Lower leg skin (tissue), 3 donors: ENCODE measurements at regions not wholly inside any gene's neighbourhood (a gene's known extent, or its start where the extent isn't known, plus 50 kb on each side); places are given as distances from the start of the nearest gene placed in this dataset.

ENCODE experiments used
- POLR2A ChIP-seq, 2 donors: fragments of 450-650 bp; IDR thresholded peaks; one replicate each; pipeline ENCODE4 v1.6.1; 2016 to 2017; ENCODE audit warnings: antibody characterized with exemption in 2 of 2, mild to moderate bottlenecking in 1 of 2, moderate library complexity in 1 of 2
- TF ChIP-seq, protein P1 (sequence below), 3 donors: fragments of 450-650 bp; IDR thresholded peaks; one replicate each; pipeline ENCODE4 v1.5.1; 2016; ENCODE audit warnings: antibody characterized with exemption in 3 of 3, mild to moderate bottlenecking in 3 of 3, moderate library complexity in 2 of 3

DNA sequence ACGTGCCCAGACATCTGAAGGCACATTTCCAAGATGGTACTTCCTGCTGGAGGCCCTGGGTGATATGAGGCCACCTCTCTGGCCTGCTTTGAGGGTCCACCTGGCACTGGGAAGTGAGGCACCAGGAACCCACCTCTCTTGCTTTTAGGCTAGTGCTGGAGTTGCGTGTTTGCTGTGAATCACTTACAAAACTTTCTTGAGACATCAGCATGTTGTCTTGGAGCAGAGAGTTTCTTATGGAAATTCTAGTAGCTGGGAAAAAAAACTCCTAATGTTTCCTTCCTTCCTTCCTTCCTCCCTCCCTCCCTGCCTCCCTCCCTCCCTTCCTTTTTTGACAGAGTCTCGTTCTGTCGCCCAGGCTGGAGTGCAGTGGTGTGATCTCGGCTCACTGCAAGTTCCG lies 341.3 kb downstream of the MIAT start:
- TF ChIP-seq, protein P1, sequence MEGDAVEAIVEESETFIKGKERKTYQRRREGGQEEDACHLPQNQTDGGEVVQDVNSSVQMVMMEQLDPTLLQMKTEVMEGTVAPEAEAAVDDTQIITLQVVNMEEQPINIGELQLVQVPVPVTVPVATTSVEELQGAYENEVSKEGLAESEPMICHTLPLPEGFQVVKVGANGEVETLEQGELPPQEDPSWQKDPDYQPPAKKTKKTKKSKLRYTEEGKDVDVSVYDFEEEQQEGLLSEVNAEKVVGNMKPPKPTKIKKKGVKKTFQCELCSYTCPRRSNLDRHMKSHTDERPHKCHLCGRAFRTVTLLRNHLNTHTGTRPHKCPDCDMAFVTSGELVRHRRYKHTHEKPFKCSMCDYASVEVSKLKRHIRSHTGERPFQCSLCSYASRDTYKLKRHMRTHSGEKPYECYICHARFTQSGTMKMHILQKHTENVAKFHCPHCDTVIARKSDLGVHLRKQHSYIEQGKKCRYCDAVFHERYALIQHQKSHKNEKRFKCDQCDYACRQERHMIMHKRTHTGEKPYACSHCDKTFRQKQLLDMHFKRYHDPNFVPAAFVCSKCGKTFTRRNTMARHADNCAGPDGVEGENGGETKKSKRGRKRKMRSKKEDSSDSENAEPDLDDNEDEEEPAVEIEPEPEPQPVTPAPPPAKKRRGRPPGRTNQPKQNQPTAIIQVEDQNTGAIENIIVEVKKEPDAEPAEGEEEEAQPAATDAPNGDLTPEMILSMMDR (IDR thresholded peaks at IDR 0.05), result no peak
- no peak for TF ChIP-seq POLR2A (IDR thresholded peaks at IDR 0.05)
